Breast epithelium (tissue), 4 donors: ENCODE measurements at regions not wholly inside any gene's neighbourhood (a gene's known extent, or its start where the extent isn't known, plus 50 kb on each side); places are given as distances from the start of the nearest gene placed in this dataset.
"Not testable (repeated sequence)": the region's sequence is repeated elsewhere in the genome, so short reads cannot be mapped to it uniquely, and the experiment has no call there.

Experiments
- DNase-seq, 2 donors: peaks; one replicate each; pipeline ENCODE4 v3.0.0-alpha.2; 2019; ENCODE audit warnings: low spot score in 2 of 2
- H3K27ac ChIP-seq, 2 donors: fragments of 200-600 bp; sonication (generic) in 1 of 2; one replicate each; pipeline ENCODE4 v1.5.1; 2016 to 2019; ENCODE audit warnings: mild to moderate bottlenecking in 1 of 2
- H3K27me3 ChIP-seq, 2 donors: fragments of 200-600 bp; sonication (generic) in 1 of 2; one replicate each; pipeline versions ENCODE4 v1.5.1 to v1.6.0; 2017 to 2019; ENCODE audit warnings: control low read depth in 1 of 2, mild to moderate bottlenecking in 1 of 2
- H3K36me3 ChIP-seq: fragments of 200-600 bp; one replicate; pipeline ENCODE4 v1.5.1; 2019
- H3K4me1 ChIP-seq, 2 donors: fragments of 200-600 bp; sonication (generic); one replicate each; pipeline ENCODE4 v1.5.1; 2016 to 2019; ENCODE audit warnings: control low read depth in 1 of 2
- H3K4me3 ChIP-seq, 3 donors: fragments of 200-600 bp; sonication (generic); 1 replicate in 2 of 3; 2 replicates in 1 of 3; pipeline ENCODE4 v1.5.1; 2016 to 2019; ENCODE audit warnings: mild to moderate bottlenecking in 3 of 3, moderate library complexity in 2 of 3
- H3K9me3 ChIP-seq, 2 donors: fragments of 200-600 bp; sonication (generic) in 1 of 2; one replicate each; pipeline ENCODE4 v1.5.1; 2016 to 2019; ENCODE audit warnings: control low read depth in 1 of 2
- CTCF ChIP-seq, 3 donors: fragments of 450-650 bp; IDR thresholded peaks; one replicate each; pipeline ENCODE4 v1.5.1; 2016 to 2017; ENCODE audit warnings: antibody characterized with exemption in 3 of 3, mild to moderate bottlenecking in 3 of 3, moderate library complexity in 3 of 3
- POLR2A ChIP-seq: fragments of 450-650 bp; IDR thresholded peaks from one replicate; pipeline ENCODE4 v1.6.1; 2016; ENCODE audit warnings: antibody characterized with exemption, mild to moderate bottlenecking, moderate library complexity
- POLR2AphosphoS5 ChIP-seq, 3 donors: sonication (generic); formaldehyde crosslinking; IDR thresholded peaks; one replicate each; pipeline ENCODE4 v1.6.1; 2017; ENCODE audit warnings: antibody characterized with exemption in 3 of 3
- intact Hi-C: fragments of 100-400 bp; cut with DNase I; formaldehyde crosslinking; loops from one replicate; pipeline ENCODE4 v1.15.1; 2023; ENCODE audit warnings: low total_unique reads

- TF ChIP-seq CTCF (IDR thresholded peaks at IDR 0.05) (peak in 1 of 3 donors; percentile 8), POLR2A (no peak)
- intact Hi-C loops: no loop called here
- peak overlapping the region; percentile 67 to 86 for H3K27ac ChIP-seq
These were observed 131.9 kb upstream of the BTN3A2 start for GRCh38 chr6:26232940-26233648.

GRCh38 chr6:26233649-26234420 lies 131.2 kb upstream of the BTN3A2 start:
- Histone ChIP-seq H3K4me3 (peak overlapping the region; percentile 43 to 67 (median 61)), H3K27ac (peak overlapping the region; percentile 67 to 86), H3K27me3 (peaks cover 0 to 4% of the 10 kb centered on the region in 2 donors), H3K4me1 (no peaks in the 10 kb centered on the region), H3K36me3 (no peaks in the 10 kb centered on the region), H3K9me3 (no peaks in the 10 kb centered on the region)
- peak; percentile 66 to 69 for DNase-seq
- intact Hi-C loops: no loop called here
- TF ChIP-seq POLR2A (no peak), CTCF (IDR thresholded peaks at IDR 0.05) (no peak), POLR2AphosphoS5 (IDR thresholded peaks at IDR 0.05) (peak in 2 of 3 donors; percentile 26 to 48)

More at GRCh38 chr6:26232940-26233648, 131.9 kb upstream of the BTN3A2 start:
- Histone ChIP-seq H3K36me3 (no peaks in the 10 kb centered on the region), H3K9me3 (no peaks in the 10 kb centered on the region), H3K4me3 (peak overlapping the region; percentile 43 to 67 (median 61)), H3K27me3 (peaks cover 0 to 4% of the 10 kb centered on the region in 2 donors), H3K4me1 (no peaks in the 10 kb centered on the region)
- DNase-seq: peak in 1 of 2 donors; percentile 53

- Histone ChIP-seq H3K4me1 (no peaks in the 10 kb centered on the region), H3K36me3 (no peaks in the 10 kb centered on the region), H3K27me3 (peaks cover 0 to 4% of the 10 kb centered on the region in 2 donors), H3K9me3 (no peaks in the 10 kb centered on the region), H3K27ac (peak overlapping the region; percentile 67 to 86), H3K4me3 (peak overlapping the region; percentile 43 to 67 (median 61))
- DNase-seq: peak; percentile 65 to 80
- intact Hi-C loops: no loop called here
- TF ChIP-seq POLR2AphosphoS5 (IDR thresholded peaks at IDR 0.05) (peak; percentile 74 to 95 (median 94)), POLR2A (peak; percentile 92), CTCF (IDR thresholded peaks at IDR 0.05) (no peak)
These were observed 130.3 kb upstream of the BTN3A2 start for GRCh38 chr6:26234421-26235301.

- no peaks in the 10 kb centered on the region for H3K9me3 ChIP-seq
- H3K4me1 ChIP-seq: no peaks in the 10 kb centered on the region
- peak overlapping the region; percentile 11 to 86 for H3K27ac ChIP-seq
- H3K36me3 ChIP-seq: no peaks in the 10 kb centered on the region
- no peak for DNase-seq
- H3K27me3 ChIP-seq: peaks cover 0 to 4% of the 10 kb centered on the region in 2 donors
- TF ChIP-seq CTCF (IDR thresholded peaks at IDR 0.05) (no peak), POLR2AphosphoS5 (IDR thresholded peaks at IDR 0.05) (no peak), POLR2A (no peak)
- H3K4me3 ChIP-seq: peak overlapping the region; percentile 43 to 67 (median 61)
- intact Hi-C loops: no loop called here
These were observed 129.7 kb upstream of the BTN3A2 start for GRCh38 chr6:26235302-26235670.

GRCh38 chr6:26239415-26239814 lies 125.6 kb upstream of the BTN3A2 start:
- H3K27ac ChIP-seq: peak overlapping the region in 1 of 2 donors; percentile 89
- DNase-seq, H3K9me3 ChIP-seq, H3K4me1 ChIP-seq, H3K27me3 ChIP-seq, H3K4me3 ChIP-seq, intact Hi-C loops, H3K36me3 ChIP-seq: not testable (repeated sequence)
